SK-N-SH (cell line): ENCODE measurements at regions not wholly inside any gene's neighbourhood (a gene's known extent, or its start where the extent isn't known, plus 50 kb on each side); places are given as distances from the start of the nearest gene placed in this dataset.

Experiments
- CTCF ChIA-PET: fragments of 300-600, 350-600 bp; formaldehyde crosslinking; extraction: SDS; loops from one replicate; lab custom pipeline; 2021; lab: Yijun Ruan, JAX
- POLR2A ChIA-PET: fragments of 350-600 bp; sonication (Branson Sonifier 250); formaldehyde crosslinking; extraction: SDS; loops from one replicate; lab custom pipeline; 2020; ENCODE audit warnings: antibody characterized with exemption, inconsistent platforms; lab: Yijun Ruan, JAX
- DNase-seq: peaks from one replicate; pipeline ENCODE4 v3.0.0; 2012
- H2AFZ ChIP-seq: fragments of 200-600 bp; sonication (generic); 2 replicates; pipeline ENCODE4 v1.8.1; 2016; ENCODE audit warnings: antibody characterized with exemption, mild to moderate bottlenecking, low read depth
- H3F3A ChIP-seq: fragments of 200-600 bp; sonication (generic); replicated peaks from 2 replicates; pipeline ENCODE3; 2016; ENCODE audit warnings: antibody characterized with exemption, mild to moderate bottlenecking; ENCODE audit not compliant: insufficient read depth
- H3K27ac ChIP-seq, 2 experiments: fragments of 200-500 bp in 1 of 2; fragments of 200-600 bp in 1 of 2; sonication (Bioruptor generic) in 1 of 2; sonication (generic), shearing (Covaris generic) in 1 of 2; 2 replicates each; pipeline versions ENCODE4 v1.5.1 to v1.6.1; 2014 to 2016; ENCODE audit warnings: low read depth in 2 of 2, inconsistent platforms in 1 of 2, low read length in 1 of 2, mild to moderate bottlenecking in 1 of 2, mixed read lengths in 1 of 2
- H3K27me3 ChIP-seq: fragments of 200-600 bp; sonication (generic), shearing (Covaris generic); 2 replicates; pipeline ENCODE4 v1.6.1; 2016; ENCODE audit warnings: mixed run types; ENCODE audit not compliant: insufficient read depth
- H3K36me3 ChIP-seq, 2 experiments: fragments of 200-500 bp in 1 of 2; fragments of 200-600 bp in 1 of 2; sonication (Bioruptor generic) in 1 of 2; sonication (generic) in 1 of 2; replicated peaks in 1 of 2; 2 replicates each; pipeline versions ENCODE3 to v1.5.1; 2014 to 2016; ENCODE audit warnings: low read length in 1 of 2, mild to moderate bottlenecking in 1 of 2; ENCODE audit not compliant: insufficient read depth in 2 of 2, control insufficient read depth in 1 of 2
- H3K4me1 ChIP-seq, 2 experiments: fragments of 200-500 bp in 1 of 2; fragments of 200-600 bp in 1 of 2; sonication (Bioruptor generic) in 1 of 2; sonication (generic), shearing (Covaris generic) in 1 of 2; 2 replicates each; pipeline versions ENCODE4 v1.5.1 to v1.6.1; 2014 to 2016; ENCODE audit warnings: low read depth in 1 of 2, low read length in 1 of 2, mixed run types in 1 of 2; ENCODE audit not compliant: insufficient read depth in 2 of 2, control insufficient read depth in 1 of 2
- H3K4me2 ChIP-seq: fragments of 200-600 bp; sonication (generic), shearing (Covaris generic); 2 replicates; pipeline ENCODE4 v1.6.1; 2017; ENCODE audit warnings: mixed run types
- H3K4me3 ChIP-seq, 2 experiments: fragments of 200-500 bp in 1 of 2; fragments of 200-600 bp in 1 of 2; sonication (Bioruptor generic) in 1 of 2; sonication (generic), shearing (Covaris generic) in 1 of 2; 2 replicates each; pipeline versions ENCODE4 v1.5.1 to v1.8.1; 2014 to 2016; ENCODE audit warnings: low read depth in 2 of 2, inconsistent platforms in 1 of 2, low read length in 1 of 2, mild to moderate bottlenecking in 1 of 2, mixed read lengths in 1 of 2, moderate library complexity in 1 of 2
- H3K79me2 ChIP-seq: fragments of 200-600 bp; sonication (generic); 2 replicates; pipeline ENCODE4 v1.8.1; 2017; ENCODE audit warnings: mild to moderate bottlenecking; ENCODE audit not compliant: insufficient read depth
- H3K9ac ChIP-seq: fragments of 200-600 bp; sonication (generic); 2 replicates; pipeline ENCODE4 v1.6.1; 2017; ENCODE audit warnings: mixed run types
- H3K9me2 ChIP-seq: fragments of 200-600 bp; sonication (generic); 2 replicates; pipeline ENCODE4 v1.6.1; 2017; ENCODE audit warnings: mixed run types
- H3K9me3 ChIP-seq: fragments of 200-600 bp; sonication (generic); 2 replicates; pipeline ENCODE4 v1.6.1; 2017; ENCODE audit warnings: mixed run types, mild to moderate bottlenecking, moderate library complexity
- H4K20me1 ChIP-seq: fragments of 200-600 bp; sonication (generic); 2 replicates; pipeline ENCODE4 v1.6.1; 2017; ENCODE audit warnings: mild to moderate bottlenecking, mixed run types; ENCODE audit not compliant: insufficient read depth
- CTCF ChIP-seq: fragments of 200-600 bp; sonication (generic); IDR thresholded peaks from 2 replicates; pipeline ENCODE4 v1.6.1; 2017; ENCODE audit warnings: antibody characterized with exemption, mild to moderate bottlenecking, moderate library complexity
- EZH2phosphoT487 ChIP-seq: fragments of 200-600 bp; sonication (generic); IDR thresholded peaks from 2 replicates; pipeline ENCODE4 v1.6.1; 2017; ENCODE audit warnings: low read depth, mixed run types, mild to moderate bottlenecking, antibody characterized with exemption, moderate library complexity, borderline replicate concordance
- FOXJ3 ChIP-seq: sonication (generic); formaldehyde crosslinking; IDR thresholded peaks from 2 replicates; pipeline ENCODE4 v1.5.1; 2020; ENCODE audit warnings: mild to moderate bottlenecking, missing genetic modification reagents
- JUND ChIP-seq: IDR thresholded peaks from 2 replicates; pipeline ENCODE4 v1.4.0; 2012
- MAX ChIP-seq: IDR thresholded peaks from 2 replicates; pipeline ENCODE4 v1.4.0; 2012; ENCODE audit warnings: low read depth
- MXI1 ChIP-seq: IDR thresholded peaks from 2 replicates; pipeline ENCODE4 v1.6.1; 2012; ENCODE audit warnings: mild to moderate bottlenecking, low read depth, low read length, improper control_type of control experiment
- RCOR1 ChIP-seq: fragments of 150-350 bp; IDR thresholded peaks from 2 replicates; pipeline ENCODE4 v1.6.1; 2017; ENCODE audit warnings: antibody characterized with exemption, low read length
- TCF12 ChIP-seq: IDR thresholded peaks from 2 replicates; pipeline ENCODE4 v1.4.0; 2012
- USF1 ChIP-seq: IDR thresholded peaks from 2 replicates; pipeline ENCODE4 v1.4.0; 2012; ENCODE audit warnings: low read depth, borderline replicate concordance
- WGBS: methylation state at CpG from one replicate; pipeline ENCODE4 v1.1.6; 2017; ENCODE audit warnings: low lambda C conversion rate; 5-methylcytosine and 5-hydroxymethylcytosine counted together

- Histone ChIP-seq H3K4me3 (no peak overlapping the region), H3K36me3 (no peaks in the 10 kb centered on the region), H3K9me3 (no peaks in the 10 kb centered on the region), H3F3A (no peaks in the 10 kb centered on the region), H3K4me2 (no peak overlapping the region), H3K79me2 (no peaks in the 10 kb centered on the region), H3K9me2 (no peaks in the 10 kb centered on the region), H3K27ac (no peak overlapping the region), H3K27me3 (no peaks in the 10 kb centered on the region), H2AFZ (no peak overlapping the region), H3K9ac (no peak overlapping the region), H3K4me1 (no peaks in the 10 kb centered on the region), H4K20me1 (no peaks in the 10 kb centered on the region)
- 17% methylated on average over 4 of the region's 4 CpGs for WGBS
- DNase-seq: no peak
- ChIA-PET POLR2A (no interaction called here), CTCF (no interaction called here)
- TF ChIP-seq MAX (no peak), JUND (no peak), RCOR1 (no peak), CTCF (no peak), EZH2phosphoT487 (no peak)
Observed at GRCh38 chr10:105925045-105925785, 1239.3 kb downstream of the SORCS1 start.

GRCh38 chr10:105921348-105921747, 1243.2 kb downstream of the SORCS1 start:
- CTCF ChIA-PET: no interaction called here
- no peak overlapping the region for H3K27ac ChIP-seq
- no peaks in the 10 kb centered on the region for H3K36me3 ChIP-seq
- no peak for DNase-seq
- TF ChIP-seq JUND (no peak), MXI1 (no peak), EZH2phosphoT487 (no peak), USF1 (no peak), FOXJ3 (CRISPR knock-in tag) (no peak), TCF12 (no peak)
- TF ChIP-seq, all 33 proteins: peak for 0
- Histone ChIP-seq H3K4me3 (no peak overlapping the region), H3K9ac (no peak overlapping the region), H3K79me2 (no peaks in the 10 kb centered on the region), H2AFZ (no peak overlapping the region), H3K4me1 (no peaks in the 10 kb centered on the region), H3K4me2 (no peak overlapping the region), H3K9me2 (no peaks in the 10 kb centered on the region), H4K20me1 (no peaks in the 10 kb centered on the region), H3K27me3 (no peaks in the 10 kb centered on the region), H3F3A (no peaks in the 10 kb centered on the region), H3K9me3 (no peaks in the 10 kb centered on the region)
- POLR2A ChIA-PET: no interaction called here
- WGBS: 38% methylated on average over 3 of the region's 3 CpGs
